ENCODE measurements at regions not wholly inside any gene's neighbourhood (a gene's known extent, or its start where the extent isn't known, plus 50 kb on each side); places are given as distances from the start of the nearest gene placed in this dataset.

DNA sequence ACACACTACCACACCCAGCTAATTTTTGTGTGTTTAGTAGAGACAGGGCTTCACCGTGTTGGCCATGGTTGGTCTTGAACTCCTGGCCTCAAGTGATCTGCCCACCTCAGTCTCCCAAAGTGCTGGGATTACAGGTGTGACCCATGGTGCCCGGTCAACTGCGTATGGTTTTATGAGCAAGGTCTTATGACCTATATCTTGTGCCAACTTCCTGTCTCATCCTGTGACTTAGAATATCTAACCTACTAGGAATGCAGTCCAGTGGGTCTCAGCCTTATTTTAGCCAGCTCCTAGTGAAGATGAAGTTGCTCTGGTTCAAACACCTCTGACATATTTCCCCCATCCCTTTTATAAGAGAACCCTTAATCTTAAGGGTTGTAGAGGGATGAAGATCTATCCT, 66.1 kb upstream of the OR5AN1 start:
- Histone ChIP-seq H4K20me1 (ENCODE audit: control insufficient read depth, insufficient read depth, insufficient read length) (no peaks in the 10 kb centered on the region), H2BK15ac (ENCODE audit: low read depth, low read length) (no peak overlapping the region), H4K8ac (replicated peaks; ENCODE audit: insufficient read length, low read depth, low read length) (no peak overlapping the region), H3K23ac (ENCODE audit: insufficient read length, low read depth, low read length) (no peak overlapping the region), H3K18ac (ENCODE audit: insufficient read length, low read depth, low read length) (no peak overlapping the region), H3K79me2 (ENCODE audit: insufficient read depth, low read length) (no peaks in the 10 kb centered on the region), H3K56ac (ENCODE audit: insufficient read length, low read depth, low read length) (no peak overlapping the region), H2BK20ac (ENCODE audit: low read depth, low read length, poor library complexity, severe bottlenecking) (no peak overlapping the region), H3K9me3 (ENCODE audit: control insufficient read depth, low read depth, low read length) (no peaks in the 10 kb centered on the region), H3K14ac (ENCODE audit: insufficient read depth, low read length) (no peak overlapping the region), H3T11ph (ENCODE audit: low read length) (no peak overlapping the region), H3K23me2 (ENCODE audit: insufficient read length, low read depth, low read length, poor library complexity, severe bottlenecking) (no peaks in the 10 kb centered on the region), H2AFZ (ENCODE audit: low read length) (no peak overlapping the region), H3K9ac (ENCODE audit: extremely low read depth, insufficient read length, low read length) (no peak overlapping the region), H2BK120ac (ENCODE audit: low read depth, low read length, poor library complexity, severe bottlenecking) (no peak overlapping the region), H2BK12ac (ENCODE audit: insufficient read length, low read depth, low read length) (no peak overlapping the region), H2AK5ac (ENCODE audit: insufficient read length, low read length) (no peak overlapping the region), H2BK5ac (ENCODE audit: insufficient read length, low read length) (no peak overlapping the region), H4K91ac (ENCODE audit: insufficient read length, low read depth, low read length) (no peak overlapping the region), H3K27ac (ENCODE audit: insufficient read length, low read depth, low read length) (no peak overlapping the region), H4K5ac (ENCODE audit: insufficient read length, low read depth, low read length) (no peak overlapping the region), H3K27me3 (ENCODE audit: insufficient read depth, low read length) (no peaks in the 10 kb centered on the region), H3K4me2 (ENCODE audit: insufficient read depth, insufficient read length, low read length) (no peak overlapping the region), H3K4me1 (ENCODE audit: insufficient read depth, low read length) (no peaks in the 10 kb centered on the region), H3K4ac (ENCODE audit: low read depth, low read length) (no peak overlapping the region), H3K79me1 (ENCODE audit: insufficient read depth, low read depth, low read length, poor library complexity, severe bottlenecking) (no peaks in the 10 kb centered on the region)
- Mint-ChIP-seq H3K4me3 (no peak overlapping the region), H3K9me3 (peaks cover 44 to 54% of the 10 kb centered on the region in 2 experiments), H3K27me3 (ENCODE audit: low read depth) (peaks cover 2% of the 10 kb centered on the region), H3K4me1 (no peaks in the 10 kb centered on the region), H3K27ac (no peak overlapping the region), H3K36me3 (ENCODE audit: insufficient read depth in 1 of 3, low read depth in 3 of 3) (peaks cover 2 to 6% (median 5%) of the 10 kb centered on the region in 3 experiments)
- no CpG with 5 or more reads among the region's 3 CpGs for WGBS (ENCODE audit: extremely low coverage, insufficient read length, low lambda C conversion rate)
- TF ChIP-seq, protein P1, sequence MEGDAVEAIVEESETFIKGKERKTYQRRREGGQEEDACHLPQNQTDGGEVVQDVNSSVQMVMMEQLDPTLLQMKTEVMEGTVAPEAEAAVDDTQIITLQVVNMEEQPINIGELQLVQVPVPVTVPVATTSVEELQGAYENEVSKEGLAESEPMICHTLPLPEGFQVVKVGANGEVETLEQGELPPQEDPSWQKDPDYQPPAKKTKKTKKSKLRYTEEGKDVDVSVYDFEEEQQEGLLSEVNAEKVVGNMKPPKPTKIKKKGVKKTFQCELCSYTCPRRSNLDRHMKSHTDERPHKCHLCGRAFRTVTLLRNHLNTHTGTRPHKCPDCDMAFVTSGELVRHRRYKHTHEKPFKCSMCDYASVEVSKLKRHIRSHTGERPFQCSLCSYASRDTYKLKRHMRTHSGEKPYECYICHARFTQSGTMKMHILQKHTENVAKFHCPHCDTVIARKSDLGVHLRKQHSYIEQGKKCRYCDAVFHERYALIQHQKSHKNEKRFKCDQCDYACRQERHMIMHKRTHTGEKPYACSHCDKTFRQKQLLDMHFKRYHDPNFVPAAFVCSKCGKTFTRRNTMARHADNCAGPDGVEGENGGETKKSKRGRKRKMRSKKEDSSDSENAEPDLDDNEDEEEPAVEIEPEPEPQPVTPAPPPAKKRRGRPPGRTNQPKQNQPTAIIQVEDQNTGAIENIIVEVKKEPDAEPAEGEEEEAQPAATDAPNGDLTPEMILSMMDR (conservative IDR thresholded peaks at IDR 0.05) = no peak
- DNase-seq = no peak
